HG03039 (cell line): ENCODE measurements at regions not wholly inside any gene's neighbourhood (a gene's known extent, or its start where the extent isn't known, plus 50 kb on each side); places are given as distances from the start of the nearest gene placed in this dataset.
"Not testable (repeated sequence)": the region's sequence is repeated elsewhere in the genome, so short reads cannot be mapped to it uniquely, and the experiment has no call there.

Experiments used
- ATAC-seq: cut with Tn5 transposase; IDR thresholded peaks from one replicate; pipeline ENCODE4 v1.9.1; 2021; ENCODE audit warnings: mild to moderate bottlenecking, moderate library complexity; ENCODE audit not compliant: unreplicated experiment

DNA sequence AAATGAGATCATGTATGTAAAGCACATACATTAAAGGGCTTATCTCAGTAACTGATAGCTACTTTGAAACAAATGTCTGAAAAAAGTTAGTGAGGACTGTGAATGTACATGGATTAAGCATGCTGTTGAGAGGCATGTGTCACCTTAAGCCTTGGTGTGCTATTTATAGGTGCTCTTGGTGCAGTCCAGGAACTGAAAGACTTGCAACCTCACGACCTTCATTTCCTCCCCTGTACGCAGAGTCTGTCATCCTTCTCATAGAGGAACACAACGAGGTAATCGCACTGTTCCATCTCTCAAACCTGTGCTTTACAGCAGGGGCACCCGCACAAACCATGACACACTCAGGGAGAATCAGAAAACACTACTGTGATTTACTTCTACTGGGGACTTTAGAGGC, 65.6 kb downstream of the UFM1 start:
- ATAC-seq = peak; percentile 98

DNA sequence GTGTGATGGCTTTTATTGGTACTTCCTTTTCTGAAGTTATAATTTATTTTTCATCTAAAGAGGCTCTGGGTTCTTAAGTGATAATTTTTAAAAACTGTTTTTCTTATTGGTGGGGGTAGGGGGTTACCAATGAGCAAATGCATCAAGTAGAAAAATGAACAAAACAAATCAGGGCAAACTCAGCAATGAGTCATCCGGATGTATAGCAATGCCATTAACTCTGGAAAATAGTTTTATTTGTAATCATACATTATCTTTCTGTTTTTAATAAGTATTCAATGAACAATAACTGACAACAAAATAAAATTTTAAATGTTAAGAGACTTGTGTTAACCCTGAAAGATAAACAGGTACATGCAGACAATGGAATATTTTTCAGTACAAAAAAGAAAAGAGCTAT, 67.6 kb downstream of the UFM1 start:
- ATAC-seq = no peak

DNA sequence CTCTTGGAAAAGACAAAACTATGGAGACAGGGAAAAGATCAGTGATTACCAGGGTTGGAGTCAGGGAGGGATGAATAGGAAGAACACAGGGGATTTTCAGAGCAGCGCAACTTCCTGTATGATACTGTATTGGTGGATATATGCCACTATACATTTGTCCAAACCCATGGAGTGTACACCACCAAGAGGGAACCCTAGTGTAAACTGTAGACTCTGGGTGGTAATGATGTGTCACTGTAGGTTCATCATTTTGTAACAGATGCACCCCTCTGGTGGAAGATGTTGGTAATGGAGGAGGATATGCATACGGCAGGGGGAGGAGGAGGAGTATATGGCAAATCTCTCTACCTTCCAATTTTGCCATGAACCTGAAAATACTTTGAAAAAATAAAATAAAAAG, 68.1 kb downstream of the UFM1 start:
- no peak for ATAC-seq

DNA sequence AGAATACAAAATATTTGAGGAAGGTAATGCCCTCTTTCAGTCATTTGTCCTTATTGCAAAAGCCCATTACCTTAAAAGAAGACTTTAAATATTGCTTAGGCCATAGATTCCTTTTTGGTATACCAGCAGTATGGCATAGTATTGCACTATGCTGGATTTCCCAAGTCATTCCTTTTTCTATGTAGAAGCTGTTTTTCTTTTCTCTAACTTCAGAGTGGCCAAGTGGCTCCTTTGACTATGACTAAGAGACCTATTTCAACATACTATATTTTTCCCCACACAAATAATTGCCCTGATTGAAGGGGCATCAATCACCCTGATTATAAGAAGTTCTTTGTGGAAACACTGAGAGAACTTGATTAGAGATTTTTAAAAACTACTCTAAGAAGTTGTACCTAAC, 68.6 kb downstream of the UFM1 start:
- no peak for ATAC-seq

DNA sequence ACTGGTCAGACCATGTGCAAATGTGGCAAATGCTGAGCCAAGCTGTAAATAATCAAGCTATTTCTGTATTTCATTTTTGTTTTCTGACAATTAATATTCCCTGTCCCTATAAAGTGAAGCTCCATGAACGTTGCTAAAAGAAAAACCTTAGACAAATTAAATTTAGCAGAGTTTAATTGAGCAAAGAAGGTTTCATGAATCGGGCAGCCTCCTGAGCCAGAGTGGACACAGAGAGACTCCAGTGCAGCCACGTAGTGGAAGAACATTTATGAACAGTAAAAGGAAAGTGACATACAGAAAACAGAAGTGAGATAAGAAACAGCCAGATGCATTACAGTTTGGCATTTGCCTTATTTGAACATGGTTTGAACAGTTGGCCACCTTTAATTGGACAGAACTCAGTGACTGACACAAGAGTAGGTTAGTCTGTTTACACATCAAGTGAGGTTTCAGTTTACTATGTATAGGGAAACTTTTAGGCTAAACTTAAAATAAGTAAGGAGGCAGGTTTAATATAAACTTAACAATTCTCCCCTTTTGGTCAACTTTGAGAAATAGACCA, 69.7 kb downstream of the UFM1 start:
- peak; percentile 31 for ATAC-seq

DNA sequence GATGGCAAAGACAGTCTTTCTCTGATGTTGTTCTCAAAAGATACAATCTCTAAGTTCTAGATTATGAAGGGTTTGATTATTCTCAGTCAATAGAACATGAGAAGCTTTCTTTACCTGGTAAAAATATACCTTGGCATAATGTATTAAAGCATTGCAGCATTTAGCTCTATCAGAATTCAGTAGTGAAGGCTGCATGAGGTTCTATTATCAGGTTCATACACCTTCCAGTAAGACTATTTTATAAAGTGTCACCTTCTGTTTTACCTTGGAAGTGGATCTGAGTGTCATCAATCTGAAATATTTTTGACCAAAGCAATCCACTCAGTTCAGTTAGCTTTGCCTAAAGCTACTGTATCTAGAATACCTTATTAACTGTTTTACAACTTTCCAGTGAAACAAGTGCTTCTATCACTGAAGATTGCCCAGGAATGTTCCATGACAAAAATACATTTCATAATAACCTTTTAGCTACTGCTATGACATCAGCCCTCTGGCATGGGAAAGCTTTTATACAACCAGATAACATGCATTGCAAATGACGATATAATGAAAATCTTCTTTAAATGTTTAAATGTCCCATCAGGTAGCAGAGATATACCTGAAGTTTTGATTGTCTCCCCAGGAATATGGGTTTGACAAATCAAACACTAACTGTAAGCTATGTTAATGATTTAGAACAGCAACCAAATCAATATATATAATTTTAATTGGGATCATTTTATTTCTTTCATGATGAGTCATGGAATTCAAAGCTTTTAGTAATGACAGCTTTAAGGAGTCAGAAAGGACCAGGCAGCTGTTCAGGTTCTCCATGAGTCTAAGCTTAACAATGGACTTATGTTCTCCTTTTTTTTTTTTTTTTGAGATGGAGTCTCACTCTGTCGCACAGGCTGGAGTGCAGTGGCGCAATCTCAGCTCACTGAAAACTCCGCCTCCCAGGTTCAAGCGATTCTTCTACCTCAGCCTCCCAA, 72.2 kb downstream of the UFM1 start:
- ATAC-seq = no peak

DNA sequence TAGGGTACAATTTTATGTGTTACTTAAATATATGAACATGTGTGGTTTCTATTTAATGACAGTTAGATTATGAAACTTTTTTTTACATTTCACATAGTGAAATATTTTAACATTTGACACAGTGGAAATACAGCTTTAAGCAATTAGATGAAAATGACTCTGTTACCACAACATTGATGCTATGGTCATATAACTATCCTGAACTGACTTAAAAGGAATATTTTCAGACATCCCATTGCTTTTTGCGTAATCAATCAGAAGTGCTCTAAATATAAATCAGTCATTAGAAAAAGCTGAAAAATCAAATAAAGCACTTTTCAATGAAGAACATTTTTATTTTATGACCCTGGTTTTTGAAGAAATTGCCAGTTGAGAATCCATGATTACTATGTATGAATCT, 80.3 kb downstream of the UFM1 start:
- ATAC-seq = no peak

DNA sequence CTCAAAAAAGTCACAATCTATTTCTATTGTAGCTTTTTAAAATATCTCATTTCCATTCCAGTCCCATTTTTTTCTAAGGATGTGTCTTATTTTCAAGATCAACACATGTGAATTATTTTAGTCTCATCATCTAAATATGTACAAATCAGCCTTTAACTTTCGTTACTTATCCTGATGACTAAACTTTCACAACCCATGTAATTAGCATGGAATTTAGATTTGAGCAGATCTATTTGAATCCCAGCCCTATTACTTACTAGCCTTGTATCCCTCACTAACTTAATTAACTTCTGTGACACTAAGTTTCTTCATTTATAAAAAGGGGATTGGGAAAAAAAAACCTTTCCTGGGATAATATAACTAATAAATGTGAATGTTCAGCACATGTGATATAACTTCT, 81.1 kb downstream of the UFM1 start:
- ATAC-seq = no peak

DNA sequence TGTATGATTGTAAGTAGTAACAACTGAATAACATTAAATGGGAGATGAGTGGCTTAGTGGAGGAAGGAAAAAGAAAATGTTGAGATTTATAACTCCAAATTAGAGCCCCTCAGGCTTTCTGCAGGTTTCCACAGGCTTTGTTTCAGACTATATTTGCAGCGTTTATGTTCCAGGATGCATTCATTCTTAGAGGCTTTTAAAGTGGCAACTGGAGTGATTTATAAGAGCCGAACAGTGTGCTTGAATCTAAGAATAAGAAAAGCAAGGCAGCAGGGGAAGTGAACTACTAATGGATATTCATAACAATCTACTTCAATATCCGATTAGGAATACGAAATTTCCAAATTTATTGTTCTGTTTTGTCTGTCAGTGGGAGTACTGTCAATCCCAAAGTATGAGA, 91.0 kb downstream of the UFM1 start:
- ATAC-seq = no peak

DNA sequence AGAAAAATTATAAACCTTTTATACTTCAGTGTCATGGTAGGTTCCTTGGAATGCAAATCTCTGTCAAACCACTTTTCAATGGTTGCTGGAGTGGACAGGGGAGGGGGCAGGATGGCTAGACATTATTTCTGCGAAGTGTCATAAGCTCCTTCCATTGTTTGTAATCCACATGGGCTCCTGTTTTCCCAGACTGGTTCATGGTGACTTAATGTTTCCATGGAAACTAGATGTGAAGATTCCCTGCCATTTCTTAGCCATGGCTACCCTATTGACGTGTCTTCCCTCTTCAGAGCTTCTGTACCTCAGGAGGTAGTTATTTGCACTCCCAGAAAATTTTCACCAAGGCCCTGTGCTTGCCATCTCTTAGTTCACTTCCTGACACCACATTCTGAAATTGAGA, 95.3 kb downstream of the UFM1 start:
- ATAC-seq = no peak

DNA sequence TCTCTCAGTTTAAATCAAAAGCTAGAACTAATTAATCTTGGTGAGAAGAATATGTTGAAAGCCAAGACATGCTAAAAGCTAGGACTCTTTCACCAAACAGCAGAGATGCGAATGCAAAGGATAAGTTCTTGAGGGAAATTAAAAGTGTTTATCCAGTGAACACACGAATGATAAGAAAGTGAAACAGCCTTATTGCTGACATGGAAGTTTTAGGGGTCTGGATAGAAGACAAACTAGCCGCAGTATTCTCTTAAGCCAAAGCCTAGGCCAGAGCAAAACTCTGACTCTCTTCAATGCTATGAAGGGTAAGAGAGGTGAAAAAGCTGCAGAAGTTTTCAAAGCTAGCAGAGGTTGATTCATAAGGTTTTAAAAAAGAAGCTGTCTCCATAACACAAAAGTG, 103.0 kb downstream of the UFM1 start:
- no peak for ATAC-seq

DNA sequence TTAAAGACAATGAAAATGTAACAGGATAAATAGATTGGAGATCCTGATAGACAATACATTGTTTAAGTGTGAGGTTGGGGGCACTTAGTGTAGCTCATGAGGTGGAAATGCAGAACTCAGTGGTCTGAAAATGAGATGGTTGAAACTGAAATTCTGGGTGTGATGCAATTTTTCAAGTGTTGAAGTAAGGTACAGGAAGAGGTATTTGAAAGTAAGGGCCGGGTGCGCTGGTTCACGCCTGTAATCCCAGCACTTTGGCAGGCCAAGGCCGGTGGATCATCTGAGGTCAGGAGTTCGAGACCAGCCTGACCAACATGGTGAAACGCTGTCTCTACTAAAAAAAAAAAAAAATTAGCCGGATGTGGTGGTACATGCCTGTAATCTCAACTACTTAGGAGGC, 113.0 kb downstream of the UFM1 start:
- no peak for ATAC-seq

DNA sequence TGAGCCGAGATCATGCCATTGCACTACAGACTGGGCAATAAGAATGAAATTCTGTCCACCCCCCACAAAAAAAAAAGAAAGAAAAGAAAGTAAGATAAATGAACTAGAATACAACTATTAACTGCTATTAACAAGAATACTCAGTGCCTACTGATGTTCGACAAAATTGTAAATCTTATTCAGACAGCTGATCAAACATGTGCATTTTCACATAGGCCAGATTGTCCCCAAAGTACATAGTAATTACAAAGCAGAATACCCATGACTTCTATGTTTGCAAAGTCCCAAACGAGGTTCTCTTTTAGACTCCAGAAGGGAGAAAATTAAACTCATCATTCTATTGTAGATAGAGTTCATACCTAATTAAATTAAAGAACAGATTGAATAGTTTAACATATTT, 113.4 kb downstream of the UFM1 start:
- ATAC-seq = no peak

DNA sequence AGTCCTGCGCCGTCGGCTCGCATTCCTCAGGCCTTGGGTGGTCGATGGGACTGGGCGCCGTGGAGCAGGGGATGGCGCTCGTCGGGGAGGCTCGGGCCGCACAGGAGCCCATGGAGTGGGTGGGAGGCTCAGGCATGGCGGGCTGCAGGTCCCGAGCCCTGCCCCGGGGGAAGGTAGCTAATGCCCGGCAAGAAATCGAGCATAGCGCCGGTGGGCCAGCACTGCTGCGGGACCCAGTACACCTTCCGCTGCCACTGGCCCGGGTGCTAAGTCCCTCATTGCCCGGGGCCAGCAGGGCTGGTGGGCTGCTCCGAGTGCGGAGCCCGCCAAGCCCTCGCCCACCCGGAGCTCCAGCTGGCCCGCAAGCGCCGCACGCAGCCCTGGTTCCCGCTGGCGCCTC, 122.8 kb downstream of the UFM1 start:
- not testable (repeated sequence) for ATAC-seq

DNA sequence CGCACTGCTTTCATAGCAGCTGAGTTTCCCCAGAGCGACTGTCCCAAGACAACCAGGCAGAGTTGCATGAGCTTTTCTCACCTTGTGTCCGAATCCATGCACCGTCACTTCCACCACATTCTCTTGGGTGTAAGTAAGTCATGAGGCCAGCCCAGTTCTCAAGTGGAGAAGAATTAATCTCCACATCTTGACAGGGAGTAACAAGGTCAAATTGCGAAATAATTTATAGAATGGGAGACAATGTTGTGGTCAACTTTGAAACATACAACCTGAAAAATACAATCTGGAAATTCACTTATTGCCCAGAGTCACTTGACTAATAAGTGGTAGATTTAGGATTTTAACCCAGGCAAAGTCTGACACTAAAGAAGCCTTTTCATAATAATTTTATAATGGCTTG, 123.7 kb downstream of the UFM1 start:
- no peak for ATAC-seq

DNA sequence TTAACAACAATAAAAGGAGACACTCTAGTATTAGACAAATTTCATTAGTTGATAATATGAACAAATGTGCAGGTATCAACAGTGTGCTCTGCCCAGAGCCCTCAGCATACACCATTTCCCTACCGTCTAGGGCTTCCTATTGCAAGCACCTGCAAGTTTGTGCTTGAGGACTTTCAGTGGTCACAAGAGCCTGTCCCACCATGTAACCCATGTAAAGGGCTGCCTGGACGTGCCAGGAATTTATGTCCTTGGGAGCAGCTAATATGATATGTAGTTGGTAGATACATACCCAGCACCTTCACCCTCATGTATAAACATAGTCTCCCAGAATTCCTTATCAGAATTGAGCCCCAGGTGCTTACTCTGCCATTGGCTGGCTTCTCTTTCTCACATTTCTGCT, 128.0 kb downstream of the UFM1 start:
- no peak for ATAC-seq

DNA sequence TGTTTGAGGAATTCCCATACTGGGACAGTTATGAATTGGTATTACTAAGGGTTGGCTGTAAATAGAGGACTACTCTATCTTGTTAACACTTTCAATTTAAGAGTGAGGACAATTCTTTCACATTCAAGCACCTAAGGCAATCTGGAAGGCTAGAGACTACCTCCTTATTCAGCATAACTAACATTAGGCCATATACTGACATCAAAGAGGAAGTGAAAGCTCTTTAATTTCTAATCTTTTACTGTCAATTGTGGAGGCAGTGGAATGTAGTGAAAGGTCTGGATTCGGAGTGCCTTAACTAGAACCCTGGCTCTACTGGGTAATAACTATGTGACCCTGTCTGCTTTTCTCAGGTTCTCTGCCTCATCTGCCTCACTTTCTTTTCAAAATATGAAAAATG, 134.0 kb downstream of the UFM1 start:
- ATAC-seq = no peak

DNA sequence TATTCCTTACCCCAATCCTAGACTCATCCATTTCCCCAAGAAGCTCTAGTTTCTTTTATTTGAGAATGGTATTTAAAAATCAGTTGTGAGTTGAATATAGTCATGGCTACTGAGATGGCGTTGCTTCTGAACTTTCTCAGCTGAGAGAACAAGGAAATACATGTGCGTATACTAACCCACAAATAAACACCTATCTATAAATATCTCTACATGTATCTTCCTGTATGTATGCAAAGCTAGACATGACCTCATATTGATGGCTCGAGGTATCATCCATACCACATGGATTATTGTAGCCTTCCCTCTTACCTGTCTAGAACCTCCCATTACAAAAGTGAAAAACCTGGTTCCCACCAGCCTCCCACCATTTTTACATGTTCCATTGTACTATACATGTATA, 141.0 kb downstream of the UFM1 start:
- no peak for ATAC-seq

DNA sequence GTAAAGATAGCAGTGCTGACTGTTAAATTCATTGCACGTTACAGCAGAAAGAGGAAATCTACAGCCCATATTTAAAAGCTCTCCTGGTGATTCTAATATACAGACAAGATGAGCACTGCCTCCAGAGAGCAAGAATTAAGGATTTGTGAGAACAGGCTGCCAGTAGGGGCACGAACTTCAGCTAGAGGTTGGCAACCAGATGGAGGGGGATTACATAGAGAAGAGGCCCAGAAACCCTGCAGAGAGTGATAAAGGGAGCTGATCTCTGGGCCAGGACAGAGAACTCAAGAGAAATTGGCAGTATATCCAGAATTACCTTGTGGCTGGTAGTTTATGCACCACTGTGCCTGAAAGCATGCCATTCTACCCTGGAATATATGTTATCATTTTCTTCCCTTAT, 144.8 kb downstream of the UFM1 start:
- ATAC-seq = no peak

DNA sequence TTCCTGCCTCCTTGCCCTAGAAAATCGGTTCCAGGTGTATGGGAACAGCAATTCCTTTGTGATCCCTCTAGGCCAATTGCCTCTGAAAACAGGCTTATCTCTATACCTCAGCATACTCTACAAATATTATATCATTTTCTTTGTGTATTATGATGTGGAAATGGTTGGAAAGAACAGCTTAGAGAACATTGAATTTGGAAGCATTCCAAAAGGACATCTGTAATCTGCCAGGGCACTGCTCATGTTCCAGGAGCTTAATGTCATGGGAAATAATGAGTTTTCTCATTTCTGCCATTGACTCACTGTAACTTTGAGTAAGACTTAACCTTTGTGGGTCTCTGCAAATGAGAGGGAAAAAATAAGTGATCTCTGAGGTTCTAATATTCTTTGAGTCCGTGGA, 147.3 kb downstream of the UFM1 start:
- ATAC-seq = no peak

DNA sequence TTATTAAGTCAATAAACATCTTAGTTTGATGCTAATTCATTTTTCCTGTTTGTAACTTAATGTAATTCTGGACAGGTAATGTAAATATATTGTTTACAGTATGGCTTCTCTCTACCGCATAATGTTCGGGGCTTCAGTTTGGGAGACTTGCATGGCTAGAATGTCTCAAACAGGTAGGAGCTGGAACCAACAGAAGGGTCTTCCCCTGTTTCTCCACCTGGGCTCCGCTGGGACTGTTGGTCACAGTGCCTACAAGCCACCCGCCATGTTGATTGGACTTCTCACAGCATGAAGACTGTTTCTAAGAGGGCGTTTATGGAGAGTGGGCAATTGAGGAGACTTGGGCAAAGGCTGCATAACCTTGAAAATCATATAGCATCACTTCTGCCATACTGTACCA, 148.6 kb downstream of the UFM1 start:
- ATAC-seq = no peak

DNA sequence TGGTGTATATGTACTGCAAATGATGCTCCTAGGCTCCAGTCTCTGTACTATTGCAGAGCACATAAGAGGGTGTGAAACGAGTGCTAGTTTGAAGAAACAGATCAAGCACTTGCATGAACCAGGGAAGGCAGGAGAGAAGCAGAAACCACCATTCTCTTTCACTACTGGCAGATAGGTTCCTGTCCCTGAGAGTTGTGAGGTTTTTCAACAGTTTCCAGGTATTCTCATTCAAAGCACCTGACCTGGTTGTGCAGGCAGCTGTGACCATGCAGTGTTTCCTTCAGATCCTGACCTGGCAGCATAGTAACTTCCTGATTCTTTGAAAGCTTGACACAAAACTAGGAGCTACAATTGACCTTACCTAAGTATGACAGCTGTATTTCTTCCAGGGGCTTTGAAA, 164.9 kb downstream of the UFM1 start:
- ATAC-seq = no peak

DNA sequence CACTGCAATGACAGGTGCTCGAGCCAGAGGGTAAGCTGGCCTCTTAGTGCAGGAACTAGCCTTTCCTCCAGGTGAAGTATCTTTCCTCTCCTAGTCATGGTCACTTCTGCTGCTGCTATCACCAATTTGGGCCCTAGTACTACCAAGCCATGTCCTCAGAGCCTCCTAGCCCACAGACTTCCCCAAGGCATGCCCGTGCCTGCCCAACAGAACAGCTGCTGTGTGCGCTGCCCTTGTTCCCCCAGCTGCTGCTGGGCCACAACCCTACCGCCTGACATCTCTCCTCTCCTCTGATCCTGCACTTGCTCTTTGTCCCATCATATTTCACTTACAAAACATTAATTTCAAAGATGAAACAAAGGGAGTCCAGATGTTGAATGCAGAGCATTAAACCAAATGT, 168.5 kb upstream of the FREM2 start:
- ATAC-seq = no peak
